PFSK-1 (cell line): ENCODE measurements at regions not wholly inside any gene's neighbourhood (a gene's known extent, or its start where the extent isn't known, plus 50 kb on each side); places are given as distances from the start of the nearest gene placed in this dataset.

Source experiments
- FOXP2 ChIP-seq: optimal IDR thresholded peaks from 2 replicates; pipeline ENCODE3; 2011; ENCODE audit warnings: borderline replicate concordance, control low read depth, inconsistent platforms; ENCODE audit not compliant: insufficient read depth; ENCODE audit errors: extremely low read length, extremely low read depth
- POLR2AphosphoS5 ChIP-seq: IDR thresholded peaks from 2 replicates; pipeline ENCODE4 v1.6.1; 2012; ENCODE audit warnings: low read depth, mild to moderate bottlenecking, control low read depth, low read length, moderate library complexity
- REST ChIP-seq, 2 experiments: IDR thresholded peaks; 2 replicates each; pipeline versions ENCODE4 v1.6.1 to v1.8.0; 2011 to 2012; ENCODE audit warnings: low read depth in 2 of 2, low read length in 2 of 2, control low read depth in 1 of 2, inconsistent platforms in 1 of 2, mild to moderate bottlenecking in 1 of 2, moderate library complexity in 1 of 2; ENCODE audit not compliant: insufficient read depth in 1 of 2
- SIN3A ChIP-seq: IDR thresholded peaks from 2 replicates; pipeline ENCODE4 v1.6.1; 2012; ENCODE audit warnings: mild to moderate bottlenecking, low read length, moderate library complexity, borderline replicate concordance; ENCODE audit not compliant: insufficient read depth
- TAF1 ChIP-seq: IDR thresholded peaks from 2 replicates; pipeline ENCODE4 v1.6.1; 2012; ENCODE audit warnings: low read length, control low read depth, borderline replicate concordance; ENCODE audit not compliant: insufficient read depth

GRCh38 chr5:27845248-27845647 is 806.9 kb upstream of the CDH9 start:
- TF ChIP-seq REST (IDR thresholded peaks at IDR 0.05; ENCODE audit: insufficient read depth in 1 of 2, low read depth in 2 of 2, low read length in 2 of 2): no peak
- TF ChIP-seq FOXP2: no peak

DNA sequence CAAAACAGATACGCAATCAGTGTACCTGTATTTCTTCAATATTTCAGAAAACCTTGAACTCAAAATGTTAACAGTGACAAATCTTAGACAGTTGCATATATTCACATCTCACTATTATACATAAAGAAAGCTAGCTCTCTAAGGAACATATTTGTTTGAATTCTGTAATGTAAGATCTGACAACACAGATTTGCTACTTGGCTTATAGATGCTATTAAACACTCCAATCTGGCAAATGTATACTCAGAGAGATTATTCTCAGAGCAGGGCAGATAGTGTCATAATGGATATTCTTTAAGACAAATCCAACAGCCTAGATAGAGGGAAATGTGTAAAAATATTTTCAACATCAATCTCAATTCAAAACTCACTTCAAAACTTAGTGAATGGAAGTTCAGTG is 794.5 kb upstream of the CDH9 start:
- TF ChIP-seq TAF1 (no peak), SIN3A (no peak), POLR2AphosphoS5 (no peak), FOXP2 (no peak), REST (IDR thresholded peaks at IDR 0.05; ENCODE audit: insufficient read depth in 1 of 2, low read depth in 2 of 2, low read length in 2 of 2) (no peak)

GRCh38 chr5:27830546-27830945 is 792.2 kb upstream of the CDH9 start:
- TF ChIP-seq POLR2AphosphoS5: no peak
- no peak for TF ChIP-seq TAF1
- TF ChIP-seq FOXP2: no peak
- no peak for TF ChIP-seq SIN3A
- TF ChIP-seq REST (IDR thresholded peaks at IDR 0.05; ENCODE audit: insufficient read depth in 1 of 2, low read depth in 2 of 2, low read length in 2 of 2): no peak

- TF ChIP-seq FOXP2 (no peak), SIN3A (no peak), POLR2AphosphoS5 (no peak)
Measured at GRCh38 chr5:27821681-27822080, 783.3 kb upstream of the CDH9 start.

DNA sequence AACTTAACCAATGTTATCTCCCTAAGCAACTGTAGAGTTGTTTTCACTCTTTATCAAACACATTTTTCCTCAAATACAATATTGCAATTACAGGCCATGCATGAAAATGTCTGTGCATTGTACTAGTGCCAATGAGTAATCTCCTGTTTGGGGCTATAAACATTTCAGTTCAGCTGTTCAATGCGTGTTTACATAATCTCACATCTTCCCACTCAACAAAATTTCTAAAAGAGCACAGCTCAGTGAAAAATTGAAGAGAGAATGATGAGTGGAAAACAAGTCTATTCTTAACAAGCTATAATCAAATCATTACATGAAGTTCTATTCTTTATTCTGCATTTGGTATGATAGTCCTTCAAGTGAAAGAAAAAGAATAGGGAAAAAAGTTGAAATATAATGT is 780.5 kb upstream of the CDH9 start:
- TF ChIP-seq REST (IDR thresholded peaks at IDR 0.05; ENCODE audit: insufficient read depth in 1 of 2, low read depth in 2 of 2, low read length in 2 of 2): no peak
- TF ChIP-seq SIN3A: no peak
- no peak for TF ChIP-seq POLR2AphosphoS5
- TF ChIP-seq TAF1: no peak
- no peak for TF ChIP-seq FOXP2
